NT2/D1 (cell line): ENCODE measurements at regions not wholly inside any gene's neighbourhood (a gene's known extent, or its start where the extent isn't known, plus 50 kb on each side); places are given as distances from the start of the nearest gene placed in this dataset.

Experiments
- YY1 ChIP-seq: IDR thresholded peaks from 2 replicates; pipeline ENCODE4 v1.6.1; 2011; ENCODE audit not compliant: insufficient read length, insufficient read depth
- ZNF274 ChIP-seq: IDR thresholded peaks from 2 replicates; pipeline ENCODE4 v1.6.1; 2011; ENCODE audit warnings: mild to moderate bottlenecking, low read depth, low read length

DNA sequence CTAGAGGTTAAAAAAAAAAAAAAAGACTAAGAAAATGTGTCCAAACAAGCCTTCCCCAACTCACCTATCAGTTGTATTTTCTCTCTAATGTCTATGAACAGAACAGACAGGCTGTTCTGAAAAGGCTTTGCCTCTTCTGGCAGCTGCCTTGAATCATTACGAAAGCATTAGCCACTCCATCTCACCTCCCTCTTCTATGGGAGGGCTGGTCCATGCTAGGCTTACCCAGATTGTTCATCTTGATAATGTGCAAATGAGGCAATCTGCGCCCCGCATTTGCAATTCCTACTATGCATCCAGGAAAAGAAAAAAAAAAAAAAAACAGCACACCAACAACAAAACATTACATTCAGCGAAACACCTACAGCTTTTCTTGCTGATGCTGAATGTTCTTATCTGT lies 429.9 kb upstream of the USP9Y start:
- no peak for TF ChIP-seq YY1
- no peak for TF ChIP-seq ZNF274
